Tibial artery (tissue), 4 donors: ENCODE measurements at regions not wholly inside any gene's neighbourhood (a gene's known extent, or its start where the extent isn't known, plus 50 kb on each side); places are given as distances from the start of the nearest gene placed in this dataset.

Source experiments
- DNase-seq, 2 donors: peaks; one replicate each; pipeline ENCODE4 v3.0.0-alpha.2; 2019
- H3K27ac ChIP-seq, 2 donors: fragments of 200-600 bp; sonication (generic) in 1 of 2; 1 replicate in 1 of 2; 2 replicates in 1 of 2; pipeline ENCODE4 v1.5.1; 2018 to 2019; ENCODE audit warnings: mild to moderate bottlenecking in 1 of 2
- H3K27me3 ChIP-seq, 2 donors: fragments of 200-600 bp; sonication (generic) in 1 of 2; one replicate each; pipeline versions ENCODE4 v1.5.1 to v1.6.0; 2016 to 2019
- H3K36me3 ChIP-seq, 3 donors: fragments of 200-600 bp; sonication (generic) in 2 of 3; one replicate each; pipeline ENCODE4 v1.5.1; 2016 to 2019; ENCODE audit warnings: mild to moderate bottlenecking in 2 of 3
- H3K4me1 ChIP-seq, 4 donors: fragments of 200-600 bp; sonication (generic) in 2 of 4; 1 replicate in 3 of 4; 2 replicates in 1 of 4; pipeline ENCODE4 v1.5.1; 2016 to 2019
- H3K4me3 ChIP-seq, 2 donors: fragments of 200-600 bp; sonication (generic) in 1 of 2; 1 replicate in 1 of 2; 2 replicates in 1 of 2; pipeline ENCODE4 v1.5.1; 2018 to 2019; ENCODE audit warnings: mild to moderate bottlenecking in 2 of 2
- H3K9me3 ChIP-seq, 3 donors: fragments of 200-600 bp; sonication (generic) in 1 of 3; one replicate each; pipeline ENCODE4 v1.5.1; 2016 to 2019
- intact Hi-C: fragments of 100-400 bp; cut with DNase I; formaldehyde crosslinking; loops from one replicate; pipeline ENCODE4 v1.15.0; 2023; ENCODE audit warnings: low total_unique reads
- TF ChIP-seq, protein P1 (sequence below), 2 experiments: fragments of 200-600 bp in 1 of 2; fragments of 450-650 bp in 1 of 2; IDR thresholded peaks; one replicate each; pipeline ENCODE4 v1.5.1; 2017 to 2019; ENCODE audit warnings: antibody characterized with exemption in 2 of 2, mild to moderate bottlenecking in 1 of 2, moderate library complexity in 1 of 2

DNA sequence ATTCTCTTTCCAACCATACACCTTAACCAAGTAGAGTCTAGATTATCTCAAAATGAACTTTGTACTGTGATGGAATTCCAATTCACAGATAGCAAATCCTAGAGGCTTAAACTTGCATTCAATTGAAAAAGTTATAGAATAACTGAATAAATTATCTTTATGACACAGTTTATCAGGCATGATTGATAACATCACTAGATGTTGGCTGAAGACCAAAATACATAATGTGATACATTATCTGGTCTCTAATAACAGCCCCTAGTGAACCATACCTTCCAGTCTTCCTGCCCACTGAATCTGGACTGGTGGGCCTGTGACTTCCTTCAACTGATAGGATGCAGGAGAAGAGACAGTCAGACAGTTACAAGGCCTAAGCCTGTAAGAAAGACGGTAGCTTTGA lies 165.2 kb upstream of the CMC1 start:
- TF ChIP-seq, protein P1, sequence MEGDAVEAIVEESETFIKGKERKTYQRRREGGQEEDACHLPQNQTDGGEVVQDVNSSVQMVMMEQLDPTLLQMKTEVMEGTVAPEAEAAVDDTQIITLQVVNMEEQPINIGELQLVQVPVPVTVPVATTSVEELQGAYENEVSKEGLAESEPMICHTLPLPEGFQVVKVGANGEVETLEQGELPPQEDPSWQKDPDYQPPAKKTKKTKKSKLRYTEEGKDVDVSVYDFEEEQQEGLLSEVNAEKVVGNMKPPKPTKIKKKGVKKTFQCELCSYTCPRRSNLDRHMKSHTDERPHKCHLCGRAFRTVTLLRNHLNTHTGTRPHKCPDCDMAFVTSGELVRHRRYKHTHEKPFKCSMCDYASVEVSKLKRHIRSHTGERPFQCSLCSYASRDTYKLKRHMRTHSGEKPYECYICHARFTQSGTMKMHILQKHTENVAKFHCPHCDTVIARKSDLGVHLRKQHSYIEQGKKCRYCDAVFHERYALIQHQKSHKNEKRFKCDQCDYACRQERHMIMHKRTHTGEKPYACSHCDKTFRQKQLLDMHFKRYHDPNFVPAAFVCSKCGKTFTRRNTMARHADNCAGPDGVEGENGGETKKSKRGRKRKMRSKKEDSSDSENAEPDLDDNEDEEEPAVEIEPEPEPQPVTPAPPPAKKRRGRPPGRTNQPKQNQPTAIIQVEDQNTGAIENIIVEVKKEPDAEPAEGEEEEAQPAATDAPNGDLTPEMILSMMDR (IDR thresholded peaks at IDR 0.05): no peak
- DNase-seq: no peak
- Histone ChIP-seq H3K4me3 (no peak overlapping the region), H3K27me3 (no peaks in the 10 kb centered on the region), H3K36me3 (no peaks in the 10 kb centered on the region), H3K9me3 (no peaks in the 10 kb centered on the region), H3K27ac (no peak overlapping the region), H3K4me1 (no peaks in the 10 kb centered on the region)
- intact Hi-C loops: no loop called here

DNA sequence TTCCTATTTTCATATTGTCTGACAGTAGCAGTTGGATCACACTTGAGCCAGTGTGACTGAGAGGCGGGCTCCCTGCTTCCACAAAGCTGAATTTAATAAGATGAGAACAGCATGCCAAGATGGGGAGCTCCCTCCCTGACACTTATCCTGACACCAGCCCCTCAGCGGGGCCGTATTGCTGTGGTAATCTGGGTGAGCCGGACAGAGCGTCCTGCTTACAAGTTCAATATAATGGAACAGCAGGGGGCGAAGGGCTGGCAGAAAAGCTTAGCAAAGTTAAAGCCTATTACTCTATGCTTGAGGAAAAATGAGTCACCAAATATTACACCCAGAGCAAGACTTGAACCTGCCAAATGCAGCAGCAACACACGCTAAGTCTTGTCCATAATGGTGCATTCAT lies 163.8 kb upstream of the CMC1 start:
- TF ChIP-seq, protein P1 (IDR thresholded peaks at IDR 0.05): peak; percentile 12 to 17

DNA sequence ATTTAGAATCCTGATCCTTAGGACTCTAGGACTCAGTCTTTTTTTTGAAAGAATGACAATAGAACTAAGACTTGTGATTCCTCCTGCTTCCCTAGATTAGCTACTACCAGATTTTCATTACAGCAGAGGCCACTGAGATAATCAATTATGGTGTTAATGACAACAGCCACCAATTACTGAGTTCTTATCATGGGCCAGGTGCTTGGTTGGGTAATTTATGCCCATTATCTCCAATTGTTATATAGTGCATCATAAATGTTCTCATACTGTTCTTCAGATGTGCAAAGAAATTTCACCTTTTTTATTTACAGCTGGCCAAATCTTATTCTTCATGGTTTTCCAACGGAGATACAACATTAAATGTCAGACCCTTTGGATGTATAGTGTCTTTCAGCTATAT lies 162.9 kb upstream of the CMC1 start:
- TF ChIP-seq, protein P1 (IDR thresholded peaks at IDR 0.05): no peak
- Histone ChIP-seq H3K9me3 (no peaks in the 10 kb centered on the region), H3K27me3 (no peaks in the 10 kb centered on the region), H3K4me1 (no peaks in the 10 kb centered on the region), H3K27ac (no peak overlapping the region), H3K36me3 (no peaks in the 10 kb centered on the region), H3K4me3 (no peak overlapping the region)
- intact Hi-C loops: no loop called here
- no peak for DNase-seq

More for the DNA sequence above, 163.8 kb upstream of the CMC1 start:
- no peaks in the 10 kb centered on the region for H3K36me3 ChIP-seq
- DNase-seq: peak in 1 of 2 donors; percentile 39
- H3K9me3 ChIP-seq: no peaks in the 10 kb centered on the region
- no peak overlapping the region for H3K27ac ChIP-seq
- H3K4me1 ChIP-seq: no peaks in the 10 kb centered on the region
- intact Hi-C loops: no loop called here
- no peak overlapping the region for H3K4me3 ChIP-seq
- H3K27me3 ChIP-seq: no peaks in the 10 kb centered on the region

DNA sequence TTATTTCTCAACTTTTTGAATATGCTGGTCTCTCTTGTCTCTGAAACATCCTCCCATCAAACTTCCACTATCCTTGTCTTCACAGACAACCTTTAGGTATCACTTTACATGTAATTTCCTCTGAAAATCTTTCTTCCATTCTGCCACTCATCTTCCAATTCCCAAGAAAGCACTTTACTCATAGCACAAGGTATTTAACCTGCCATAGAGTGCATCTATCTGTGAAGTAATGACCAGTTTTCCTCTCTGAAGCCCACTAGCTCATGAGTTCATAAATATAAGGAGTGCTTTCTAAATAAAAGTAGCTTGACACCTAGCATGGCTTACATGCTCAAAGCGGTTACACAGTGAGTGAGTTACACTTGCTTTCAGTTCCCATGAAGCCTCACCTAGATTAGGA lies 160.7 kb upstream of the CMC1 start:
- Histone ChIP-seq H3K27ac (no peak overlapping the region), H3K4me1 (no peaks in the 10 kb centered on the region), H3K9me3 (no peaks in the 10 kb centered on the region), H3K36me3 (no peaks in the 10 kb centered on the region), H3K27me3 (no peaks in the 10 kb centered on the region), H3K4me3 (no peak overlapping the region)
- no peak for DNase-seq
- TF ChIP-seq, protein P1 (IDR thresholded peaks at IDR 0.05): no peak
- intact Hi-C loops: no loop called here

DNA sequence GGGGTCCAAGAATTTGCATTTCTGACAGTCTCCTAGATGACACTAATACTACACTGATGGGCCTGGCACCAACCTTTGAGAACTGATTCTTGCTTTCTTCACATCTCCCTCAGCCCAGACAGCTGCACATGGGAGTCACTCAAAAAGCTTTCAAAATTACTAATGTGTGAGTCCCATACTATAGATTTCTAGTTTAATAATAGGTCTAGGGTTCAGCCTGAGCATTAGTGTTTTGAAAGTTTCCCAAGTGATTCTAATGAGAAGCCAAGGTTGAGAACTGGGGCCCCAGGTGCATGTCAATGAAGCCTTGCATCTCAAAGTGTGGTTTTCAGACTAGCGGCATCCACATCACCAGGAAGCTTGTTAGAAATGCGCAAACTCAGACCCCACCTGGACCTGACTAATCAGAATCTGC lies 159.9 kb upstream of the CMC1 start:
- Histone ChIP-seq H3K4me1 (no peaks in the 10 kb centered on the region), H3K36me3 (no peaks in the 10 kb centered on the region), H3K27me3 (no peaks in the 10 kb centered on the region), H3K27ac (no peak overlapping the region), H3K4me3 (no peak overlapping the region), H3K9me3 (no peaks in the 10 kb centered on the region)
- no peak for DNase-seq
- intact Hi-C loops: no loop called here
- TF ChIP-seq, protein P1 (IDR thresholded peaks at IDR 0.05): no peak

DNA sequence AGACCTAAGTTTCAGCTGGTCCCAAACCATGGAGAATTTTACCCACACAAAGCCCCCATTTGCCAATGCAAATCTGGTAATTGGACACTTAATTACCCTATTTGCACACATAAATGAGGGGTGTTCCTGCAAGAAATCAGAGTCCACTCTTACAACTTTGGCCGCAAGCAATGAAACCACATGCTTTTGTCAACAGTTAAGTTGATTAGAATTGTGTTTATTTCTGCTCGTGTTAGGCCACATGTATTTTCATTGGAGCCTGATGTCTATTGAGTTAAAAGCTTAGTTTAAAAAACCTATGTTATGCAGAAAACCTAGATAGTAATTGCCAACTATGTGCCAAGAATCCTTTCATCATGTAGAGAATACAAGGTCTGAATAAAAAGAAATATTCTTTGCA lies 153.8 kb upstream of the CMC1 start:
- TF ChIP-seq, protein P1 (IDR thresholded peaks at IDR 0.05): no peak
- intact Hi-C loops: no loop called here
- H3K36me3 ChIP-seq: no peaks in the 10 kb centered on the region

More for the DNA sequence above, 153.8 kb upstream of the CMC1 start:
- Histone ChIP-seq H3K4me1 (no peaks in the 10 kb centered on the region), H3K9me3 (peaks cover 0 to 2% (median 0%) of the 10 kb centered on the region in 3 donors), H3K4me3 (no peak overlapping the region), H3K27ac (no peak overlapping the region), H3K27me3 (no peaks in the 10 kb centered on the region)
- no peak for DNase-seq
